GM12874 (cell line): ENCODE measurements at regions not wholly inside any gene's neighbourhood (a gene's known extent, or its start where the extent isn't known, plus 50 kb on each side); places are given as distances from the start of the nearest gene placed in this dataset.

Experiments used
- CTCF ChIP-seq: IDR thresholded peaks from 2 replicates; pipeline ENCODE4 v1.5.1; 2011; ENCODE audit warnings: low read depth, mild to moderate bottlenecking, control low read depth, low read length, moderate library complexity; ENCODE audit not compliant: insufficient read depth

GRCh38 chr1:218585511-218586184 lies 240.5 kb downstream of the TGFB2 start:
- no peak for TF ChIP-seq CTCF

- TF ChIP-seq CTCF, result no peak
These were observed 242.8 kb downstream of the TGFB2 start for GRCh38 chr1:218587900-218588299.

- no peak for TF ChIP-seq CTCF
These were observed 243.5 kb downstream of the TGFB2 start for GRCh38 chr1:218588540-218589172.

GRCh38 chr1:218589487-218589886 lies 244.4 kb downstream of the TGFB2 start:
- TF ChIP-seq CTCF, result no peak

GRCh38 chr1:218591966-218592365 lies 246.8 kb downstream of the TGFB2 start:
- TF ChIP-seq CTCF, result no peak

- no peak for TF ChIP-seq CTCF
These were observed 247.6 kb downstream of the TGFB2 start for GRCh38 chr1:218592688-218593087.

- no peak for TF ChIP-seq CTCF
These were observed 255.8 kb downstream of the TGFB2 start for GRCh38 chr1:218600968-218601367.
